Activated naive CD4-positive, alpha-beta T cell treated with Interleukin-2 at 50 U/mL for 16 hours (primary cell): ENCODE measurements at regions not wholly inside any gene's neighbourhood (a gene's known extent, or its start where the extent isn't known, plus 50 kb on each side); places are given as distances from the start of the nearest gene placed in this dataset.
A peak's percentile ranks its signal among the peaks of the same experiment; 100 is the strongest.
"Not testable (repeated sequence)": the region's sequence is repeated elsewhere in the genome, so short reads cannot be mapped to it uniquely, and the experiment has no call there.

ENCODE experiments used
- DNase-seq: peaks from one replicate; pipeline ENCODE4 v3.0.0-alpha.2; 2020

- no peak for DNase-seq
These were observed 57.9 kb downstream of the HINT1 start for GRCh38 chr5:131107128-131107527.

DNA sequence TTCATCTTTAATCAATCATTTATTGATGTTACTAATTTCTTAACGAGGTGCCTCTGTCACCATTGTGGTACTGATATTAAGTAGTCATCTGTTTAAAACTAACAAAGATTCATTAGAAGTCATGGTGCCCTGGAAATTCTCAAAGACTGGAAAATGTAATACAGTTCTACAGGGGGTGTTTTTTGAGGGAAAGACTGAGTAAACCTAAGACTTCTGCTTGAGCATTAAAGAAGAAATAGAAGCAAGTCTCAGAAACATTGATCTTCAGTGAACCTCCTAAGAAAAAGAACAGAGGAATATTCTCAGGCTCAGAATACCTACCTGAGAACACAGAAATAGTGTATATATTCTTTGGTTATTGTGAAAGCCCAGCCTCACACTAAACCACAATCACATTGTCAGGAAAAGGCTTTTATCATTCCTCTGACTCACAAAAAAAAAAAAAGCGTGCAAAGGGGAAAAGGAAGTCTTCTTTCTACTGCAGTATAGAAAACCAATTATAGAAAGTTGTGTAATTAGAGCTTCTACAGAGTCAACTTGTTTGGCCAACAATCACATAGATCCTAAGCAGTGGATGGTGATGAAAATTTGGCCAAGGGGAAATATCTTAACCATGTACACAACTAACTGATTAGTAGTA, 60.8 kb downstream of the HINT1 start:
- no peak for DNase-seq

DNA sequence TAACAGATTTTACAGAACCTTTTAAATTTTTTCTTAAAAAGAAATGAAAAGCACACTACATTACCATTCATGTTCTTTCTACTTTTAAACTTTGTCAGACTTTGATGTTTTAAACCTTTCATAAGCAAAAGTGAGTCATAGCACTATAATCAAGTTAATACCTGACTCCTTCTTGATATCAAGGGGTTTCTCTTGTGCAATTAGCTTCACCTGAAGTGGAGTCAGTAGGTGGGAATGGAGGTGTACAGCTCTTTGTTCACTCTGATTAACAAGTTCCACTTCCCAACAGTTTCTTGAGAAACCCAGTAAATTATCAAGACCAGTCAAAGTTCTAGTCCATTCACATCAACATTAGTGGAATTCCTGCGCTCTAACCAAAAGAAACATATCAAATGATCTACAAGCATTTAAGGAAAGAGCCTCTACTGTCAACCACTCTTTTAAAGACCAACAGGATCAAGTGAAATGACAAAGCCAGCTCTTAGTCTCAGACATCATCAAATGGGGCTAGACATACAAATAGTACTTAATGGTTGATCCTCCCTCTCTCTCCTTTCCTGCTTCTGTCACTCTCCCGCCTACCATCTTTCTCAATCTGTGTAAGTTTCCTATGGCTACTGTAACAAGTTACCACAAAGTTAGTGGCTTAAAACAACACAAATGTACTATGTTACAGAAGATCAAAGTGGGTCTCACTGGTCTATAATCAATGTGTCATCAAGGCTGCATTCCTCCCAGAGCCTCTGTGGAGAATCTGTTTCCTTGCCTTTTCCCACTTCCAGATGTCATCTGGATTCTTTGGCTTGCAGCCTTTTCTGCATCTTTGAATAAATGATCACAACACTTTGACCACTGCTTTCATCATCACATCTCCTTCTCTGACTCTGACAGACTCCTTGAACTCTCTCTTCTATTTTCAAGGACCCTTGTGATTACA, 68.0 kb downstream of the HINT1 start:
- no peak for DNase-seq

GRCh38 chr5:131095561-131095960, 69.5 kb downstream of the HINT1 start:
- DNase-seq, result not testable (repeated sequence)

- DNase-seq, result no peak
These were observed 80.6 kb downstream of the HINT1 start for GRCh38 chr5:131084436-131084835.

DNA sequence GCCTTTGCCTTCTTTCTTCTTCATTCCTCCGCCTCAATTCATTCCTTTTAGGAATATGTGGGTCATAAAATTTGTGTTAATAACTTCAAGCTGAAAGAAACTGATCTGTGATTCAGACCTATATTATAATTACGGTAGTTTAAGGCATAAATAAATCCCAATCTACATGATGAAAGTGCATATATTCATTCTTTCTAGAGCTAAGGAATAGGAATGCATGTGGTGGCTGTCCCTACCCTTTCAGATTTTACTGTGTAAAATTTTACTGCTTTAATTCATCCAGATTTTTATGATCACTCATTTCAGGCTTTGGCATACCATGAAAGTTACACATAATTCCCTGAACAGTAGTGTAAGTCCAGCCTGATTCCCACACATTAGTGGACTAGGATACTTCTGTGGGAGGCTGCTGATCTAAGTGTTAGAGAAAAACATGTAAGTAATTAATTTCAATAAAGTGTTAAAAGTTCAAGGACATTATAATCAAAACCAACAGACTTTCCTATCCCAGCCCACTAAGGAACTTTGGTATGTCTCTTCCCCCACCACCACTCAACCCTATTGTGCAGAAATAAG, 83.1 kb downstream of the HINT1 start:
- DNase-seq, result no peak

- no peak for DNase-seq
These were observed 83.7 kb downstream of the HINT1 start for GRCh38 chr5:131081374-131081773.

- DNase-seq, result no peak
These were observed 85.8 kb downstream of the HINT1 start for GRCh38 chr5:131079232-131079631.

GRCh38 chr5:131068893-131069643, 96.0 kb downstream of the HINT1 start:
- peak; percentile 44 for DNase-seq

DNA sequence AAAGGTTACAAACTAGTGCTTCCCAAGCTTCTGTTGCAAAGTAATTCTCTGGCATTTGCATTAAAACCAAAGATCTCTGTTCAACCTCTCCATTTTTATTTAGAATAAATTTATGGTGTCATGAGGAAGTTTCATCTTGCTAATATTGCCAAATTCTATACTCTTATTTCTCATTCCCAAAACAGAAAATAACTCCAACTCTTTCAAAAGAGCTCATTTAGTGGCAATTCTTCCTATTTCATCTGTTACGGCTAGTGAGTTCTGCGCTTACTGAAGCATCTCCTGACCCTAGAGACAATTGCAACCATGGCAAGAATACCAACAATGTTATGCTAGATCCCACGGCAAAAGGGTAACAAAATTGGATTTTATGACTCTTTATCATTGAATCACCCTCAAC, 97.0 kb downstream of the HINT1 start:
- no peak for DNase-seq

DNA sequence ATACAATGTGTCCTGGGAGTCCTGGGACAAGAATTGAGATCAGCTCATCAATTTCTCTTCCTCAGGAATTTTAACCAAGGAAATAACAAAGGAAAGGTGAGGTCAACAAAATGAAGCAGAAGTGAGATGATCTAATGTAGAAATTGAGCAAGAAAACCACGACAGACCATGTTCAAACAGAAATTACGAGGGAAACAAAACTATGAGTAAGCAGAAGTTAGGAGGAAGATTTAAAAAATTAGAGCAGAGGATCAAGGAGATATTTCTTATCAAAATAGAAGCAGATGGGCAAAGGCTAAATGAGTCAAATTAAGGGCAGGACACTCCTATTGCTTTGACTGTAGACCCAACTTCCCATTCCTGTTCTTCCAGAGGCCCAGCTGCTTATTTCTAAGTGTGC, 97.4 kb downstream of the HINT1 start:
- no peak for DNase-seq

DNA sequence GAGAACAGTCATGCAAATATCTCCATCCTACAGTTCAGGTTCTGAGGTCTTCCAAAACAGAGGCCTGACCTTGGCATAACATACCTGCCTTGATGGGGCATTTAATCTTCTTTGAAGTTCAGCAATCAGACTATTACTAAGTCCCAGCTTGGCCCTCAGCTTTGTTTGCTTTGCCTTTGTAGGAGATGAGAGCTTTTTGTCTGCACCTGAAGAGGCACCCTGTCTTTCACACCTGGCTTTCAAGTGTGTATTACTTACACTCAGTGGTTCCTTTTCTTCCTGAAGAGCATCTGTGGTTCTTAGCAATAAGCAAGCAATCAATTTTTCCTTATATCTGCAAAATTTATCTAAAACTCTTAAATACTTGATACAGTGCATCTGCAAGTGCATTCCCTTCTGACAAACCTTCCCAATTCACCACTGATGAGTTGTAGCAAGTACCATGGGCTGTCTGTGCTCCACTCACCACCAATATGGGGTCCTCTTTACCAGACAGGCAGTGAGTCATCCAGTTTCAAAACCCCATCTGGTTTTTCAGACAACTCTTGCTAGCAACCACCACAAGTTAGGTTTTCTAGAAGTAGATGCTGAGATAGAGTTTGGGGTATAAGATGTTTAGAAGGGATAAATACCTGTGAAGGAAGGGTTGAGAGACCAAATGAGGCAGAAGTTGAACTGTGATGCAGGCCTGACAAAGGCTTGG, 100.2 kb downstream of the HINT1 start:
- DNase-seq, result no peak

DNA sequence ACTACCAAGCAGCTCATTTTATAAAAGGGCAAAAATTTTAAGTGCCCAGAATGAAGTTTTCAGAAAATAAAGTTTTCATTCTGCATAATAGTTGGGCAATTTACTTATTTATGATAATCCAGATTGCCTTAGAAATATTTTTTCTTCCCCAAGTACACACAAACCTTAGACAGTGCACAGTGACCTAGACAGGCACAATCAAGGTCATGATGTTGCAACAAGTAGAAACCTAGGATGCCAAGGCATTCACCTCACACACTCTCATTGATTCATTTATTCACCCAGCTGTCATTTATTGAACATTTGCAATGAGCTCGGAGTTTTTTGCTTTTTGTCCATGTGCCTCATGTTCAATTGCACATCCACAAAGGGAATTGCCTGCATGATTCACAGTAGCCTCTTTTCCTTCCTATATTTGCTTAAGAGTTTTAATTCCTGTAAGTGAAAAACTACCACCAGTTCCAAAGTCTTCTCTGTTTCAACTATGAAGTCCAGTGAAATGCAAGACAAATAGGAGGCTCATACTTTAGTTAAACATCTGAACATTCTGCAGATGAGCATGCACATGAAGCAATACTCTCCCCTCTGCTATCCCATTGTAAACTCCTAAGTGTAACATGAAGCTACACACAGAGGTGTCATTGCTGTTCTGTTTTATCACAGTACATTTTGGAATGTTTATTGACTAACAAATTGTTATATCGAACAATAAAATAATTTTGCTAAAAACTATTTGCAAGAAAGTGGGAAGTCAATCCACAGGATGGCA, 122.9 kb downstream of the HINT1 start:
- DNase-seq, result no peak

- DNase-seq, result no peak
These were observed 141.6 kb downstream of the HINT1 start for GRCh38 chr5:131023498-131023865.

DNA sequence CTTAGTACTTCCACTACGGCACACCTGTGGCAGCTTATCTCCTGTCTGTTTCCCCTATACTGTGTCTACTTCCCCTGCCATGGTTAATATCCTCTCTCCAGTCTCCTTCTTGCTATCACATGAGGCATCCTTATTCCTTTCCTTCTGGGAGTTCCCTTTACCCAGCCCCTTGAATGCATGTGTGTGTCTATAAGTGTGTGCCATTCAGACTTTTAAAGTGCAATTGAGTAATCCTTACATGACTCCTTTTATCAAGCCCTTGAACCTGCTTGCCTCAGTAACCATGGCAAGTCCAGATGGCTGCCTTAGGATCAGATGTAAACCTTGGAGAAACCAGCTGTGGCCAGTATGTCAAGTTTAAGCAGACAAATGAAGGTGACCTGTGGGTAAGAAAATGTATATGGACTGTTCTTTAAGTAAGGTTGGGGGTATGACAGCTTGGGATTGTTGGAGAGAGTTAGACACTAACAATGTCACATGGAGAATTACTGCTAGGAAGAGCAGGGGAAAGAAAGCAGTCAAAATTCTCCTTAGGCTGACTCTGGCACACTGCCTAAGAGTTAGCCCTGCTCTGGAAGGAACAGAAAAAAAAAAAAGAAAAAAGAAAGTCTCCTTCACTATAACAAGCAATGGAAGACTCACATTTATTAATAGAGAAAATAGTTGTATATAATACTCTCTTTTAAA, 142.1 kb downstream of the HINT1 start:
- no peak for DNase-seq

GRCh38 chr5:131021646-131022045, 143.4 kb downstream of the HINT1 start:
- no peak for DNase-seq

DNA sequence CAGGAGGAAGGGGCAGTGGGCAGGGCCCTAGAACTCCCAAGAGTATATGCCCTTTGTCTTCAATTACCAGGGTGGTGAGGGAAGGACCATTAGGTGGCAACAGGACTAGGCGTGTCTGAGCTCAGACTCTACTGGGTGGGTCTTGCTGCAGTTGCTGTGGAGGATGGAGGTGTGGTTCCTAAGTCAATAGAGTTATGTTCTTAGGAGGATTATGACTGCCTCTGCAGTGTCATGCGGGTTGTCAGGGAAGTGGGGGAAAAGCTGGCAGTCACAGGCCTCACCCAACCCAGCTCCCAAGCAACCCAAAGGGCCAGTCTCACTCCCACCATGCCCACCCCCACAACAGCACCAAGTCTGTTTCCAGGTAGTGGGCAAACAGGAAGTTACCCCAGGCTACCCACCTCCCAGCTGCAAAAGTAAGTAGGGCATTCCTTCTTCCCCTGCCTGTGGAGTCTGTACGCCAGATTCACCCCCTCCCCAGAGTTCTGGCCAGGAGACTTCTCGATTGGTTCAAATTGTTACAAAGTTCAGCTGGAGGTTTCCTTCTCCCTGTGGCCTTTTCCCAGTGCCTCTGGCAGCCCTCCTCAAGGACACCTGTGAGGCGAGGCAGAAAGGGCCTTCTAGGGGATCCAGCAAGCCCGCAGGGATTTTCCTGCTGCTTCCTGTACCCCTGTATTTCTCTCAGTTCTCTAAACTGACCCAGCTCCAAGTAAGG, 145.3 kb downstream of the HINT1 start:
- no peak for DNase-seq

- no peak for DNase-seq
These were observed 145.9 kb downstream of the HINT1 start for GRCh38 chr5:131019111-131019510.

DNA sequence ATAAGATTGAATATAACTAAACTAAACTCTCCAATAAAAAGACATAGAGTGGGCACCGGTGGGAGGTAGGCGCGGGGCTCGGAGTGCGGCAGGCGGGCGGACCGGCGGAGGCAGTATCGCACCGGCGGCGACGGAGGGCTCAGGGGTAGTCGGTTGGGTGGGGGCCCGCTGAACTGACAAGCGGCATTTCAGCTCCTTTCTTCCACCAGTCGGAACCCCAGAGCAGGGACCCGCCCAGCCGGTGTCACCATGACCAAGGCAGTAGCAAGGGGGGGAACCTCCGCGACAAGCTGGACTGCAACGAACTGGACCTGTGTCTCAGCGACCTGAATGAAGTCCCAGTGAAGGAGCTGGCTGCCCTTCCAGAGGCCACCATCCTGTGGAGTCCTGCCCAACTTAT, 156.7 kb downstream of the HINT1 start:
- no peak for DNase-seq

DNA sequence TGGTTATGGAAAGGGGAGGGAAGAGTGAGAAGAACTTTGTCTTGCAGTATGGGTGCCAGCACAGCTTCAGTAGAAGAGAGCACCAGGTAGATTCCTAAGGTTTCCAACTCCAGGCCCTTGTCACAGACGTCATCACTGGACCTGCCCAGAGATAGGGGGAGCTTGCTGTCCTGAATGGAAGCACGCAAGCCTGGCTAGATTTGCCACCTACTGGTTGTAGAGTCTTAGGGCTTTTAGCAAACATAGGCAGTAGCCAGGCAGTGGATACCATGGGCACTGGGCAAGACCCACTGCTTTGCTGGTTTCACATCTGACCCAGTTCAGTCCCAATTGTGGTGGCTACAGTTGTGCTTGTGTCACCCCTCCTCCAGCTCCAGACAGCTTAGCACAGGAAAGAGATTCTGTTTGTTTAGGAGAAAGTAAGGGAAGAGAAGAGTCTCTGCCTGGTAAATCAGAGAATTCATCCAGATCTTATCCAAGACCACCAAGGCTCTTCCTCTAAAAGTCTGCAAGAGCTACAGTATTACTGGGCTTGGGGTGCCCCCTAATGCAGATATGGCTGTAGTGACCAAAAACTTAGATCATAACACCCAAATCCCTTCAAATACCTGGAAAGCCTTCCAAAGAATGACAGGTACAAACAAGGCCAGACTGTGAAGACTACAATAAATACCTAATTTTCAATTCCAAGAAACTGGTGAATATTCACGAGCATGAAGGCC, 158.9 kb downstream of the HINT1 start:
- DNase-seq, result no peak
